Activated naive CD4-positive, alpha-beta T cell treated with anti-CD3 and anti-CD28 coated beads, Interleukin-2, amount 10 ng/mL, durations not matched to agents 7 days and 5 days (primary cell): ENCODE measurements at regions not wholly inside any gene's neighbourhood (a gene's known extent, or its start where the extent isn't known, plus 50 kb on each side); places are given as distances from the start of the nearest gene placed in this dataset.

Experiments
- CTCF ChIA-PET: fragments of 350-600 bp; sonication (Branson Sonifier 250); formaldehyde crosslinking; loops from one replicate; lab custom pipeline; 2021; ENCODE audit warnings: antibody characterized with exemption; lab: Charles Lee
- DNase-seq: peaks from one replicate; pipeline ENCODE4 v3.0.0-alpha.2; 2020
- H3K27ac Mint-ChIP-seq: one replicate; pipeline ENCODE4 v1.8.0; 2021; ENCODE audit warnings: mild to moderate bottlenecking, moderate library complexity, mixed read lengths
- H3K27me3 Mint-ChIP-seq: one replicate; pipeline ENCODE4 v1.8.0; 2021; ENCODE audit warnings: mild to moderate bottlenecking, mixed read lengths
- H3K36me3 Mint-ChIP-seq: one replicate; pipeline ENCODE4 v1.8.0; 2021; ENCODE audit warnings: mixed read lengths
- H3K4me1 Mint-ChIP-seq: one replicate; pipeline ENCODE4 v1.8.0; 2021; ENCODE audit warnings: mixed read lengths
- H3K4me3 Mint-ChIP-seq: one replicate; pipeline ENCODE4 v1.8.0; 2021; ENCODE audit warnings: mild to moderate bottlenecking, moderate library complexity, mixed read lengths
- H3K9me3 Mint-ChIP-seq: one replicate; pipeline ENCODE4 v1.8.0; 2021; ENCODE audit warnings: mixed read lengths

- no peak overlapping the region for H3K4me3 Mint-ChIP-seq
- no peak overlapping the region for H3K27ac Mint-ChIP-seq
- CTCF ChIA-PET = no interaction called here
- peaks cover 7% of the 10 kb centered on the region for H3K27me3 Mint-ChIP-seq
- no peak for DNase-seq
- H3K4me1 Mint-ChIP-seq = peaks cover 3% of the 10 kb centered on the region
- no peaks in the 10 kb centered on the region for H3K9me3 Mint-ChIP-seq
- no peaks in the 10 kb centered on the region for H3K36me3 Mint-ChIP-seq
Observed at GRCh38 chr5:143739746-143740145, 72.2 kb upstream of the HMHB1 start.

- CTCF ChIA-PET = no interaction called here
- Mint-ChIP-seq H3K36me3 (no peaks in the 10 kb centered on the region), H3K27ac (no peak overlapping the region), H3K9me3 (no peaks in the 10 kb centered on the region), H3K27me3 (no peaks in the 10 kb centered on the region), H3K4me1 (peaks cover 3% of the 10 kb centered on the region), H3K4me3 (no peak overlapping the region)
- no peak for DNase-seq
Observed at GRCh38 chr5:143738417-143739401, 73.3 kb upstream of the HMHB1 start.

GRCh38 chr5:143737062-143737461 is 74.9 kb upstream of the HMHB1 start:
- peaks cover 3% of the 10 kb centered on the region for H3K4me1 Mint-ChIP-seq
- H3K36me3 Mint-ChIP-seq = no peaks in the 10 kb centered on the region
- H3K27me3 Mint-ChIP-seq = no peaks in the 10 kb centered on the region
- H3K4me3 Mint-ChIP-seq = no peak overlapping the region
- H3K9me3 Mint-ChIP-seq = no peaks in the 10 kb centered on the region
- H3K27ac Mint-ChIP-seq = no peak overlapping the region
- no peak for DNase-seq
- CTCF ChIA-PET = no interaction called here

DNA sequence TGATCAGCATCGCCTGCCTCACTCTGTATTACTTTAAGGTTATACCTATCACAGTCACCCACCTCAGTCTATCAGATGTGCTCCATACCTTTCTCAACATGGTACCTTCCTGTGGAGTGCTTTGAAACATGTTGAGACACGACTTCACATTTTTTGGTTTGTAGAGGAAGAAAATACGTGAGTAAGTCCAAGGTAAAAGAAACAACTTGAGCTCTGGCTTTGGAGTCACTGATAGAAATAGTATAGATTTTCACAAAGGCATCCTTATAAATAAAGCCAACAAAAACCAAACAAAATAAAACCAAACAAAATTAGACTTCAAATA is 77.5 kb upstream of the HMHB1 start:
- no peak for DNase-seq
- no peaks in the 10 kb centered on the region for H3K4me1 Mint-ChIP-seq
- CTCF ChIA-PET = no interaction called here
- no peaks in the 10 kb centered on the region for H3K36me3 Mint-ChIP-seq
- no peak overlapping the region for H3K4me3 Mint-ChIP-seq
- H3K9me3 Mint-ChIP-seq = no peaks in the 10 kb centered on the region
- H3K27ac Mint-ChIP-seq = no peak overlapping the region
- H3K27me3 Mint-ChIP-seq = no peaks in the 10 kb centered on the region

DNA sequence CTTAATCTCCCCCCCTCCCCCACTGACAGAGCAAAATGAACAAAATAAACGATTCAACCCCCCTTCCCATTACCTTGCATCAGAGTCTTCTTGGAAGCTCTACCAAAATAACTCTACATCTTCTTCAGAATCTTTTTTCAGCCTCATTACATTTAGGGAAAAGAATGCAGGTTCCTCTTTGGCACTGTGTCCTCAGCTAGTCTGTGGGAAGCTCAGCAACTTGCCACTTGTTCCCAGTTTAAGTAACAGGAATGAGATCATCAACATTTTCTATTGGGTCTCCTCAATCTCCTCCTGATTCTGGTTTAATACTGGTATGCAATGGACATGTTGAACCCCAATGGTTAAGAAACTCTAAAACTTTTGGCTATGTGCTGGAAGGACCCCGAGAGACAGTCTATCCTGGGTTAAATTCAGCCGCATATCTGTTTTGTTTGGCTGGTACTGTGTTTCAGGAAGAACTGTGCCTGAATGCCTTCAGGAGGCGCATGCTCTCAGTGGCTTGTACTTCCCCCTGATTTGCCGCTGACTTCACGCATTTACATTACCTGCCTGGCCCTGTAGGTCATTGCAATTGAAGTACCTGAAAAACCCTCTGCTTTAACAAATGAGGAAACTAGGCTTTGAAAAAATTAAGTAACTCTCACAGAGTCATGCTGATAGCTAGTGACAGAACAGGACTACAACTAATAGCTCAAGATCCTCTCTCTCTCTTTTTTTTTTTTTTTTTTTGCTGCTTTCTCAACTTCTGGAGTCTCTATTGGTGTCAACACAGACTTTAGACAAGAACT is 78.1 kb upstream of the HMHB1 start:
- Mint-ChIP-seq H3K36me3 (no peaks in the 10 kb centered on the region), H3K27me3 (no peaks in the 10 kb centered on the region), H3K27ac (no peak overlapping the region), H3K9me3 (no peaks in the 10 kb centered on the region), H3K4me3 (no peak overlapping the region), H3K4me1 (no peaks in the 10 kb centered on the region)
- CTCF ChIA-PET = no interaction called here
- no peak for DNase-seq

GRCh38 chr5:143732402-143732801 is 79.6 kb upstream of the HMHB1 start:
- Mint-ChIP-seq H3K4me3 (no peak overlapping the region), H3K36me3 (no peaks in the 10 kb centered on the region), H3K27ac (no peak overlapping the region), H3K27me3 (no peaks in the 10 kb centered on the region), H3K9me3 (no peaks in the 10 kb centered on the region), H3K4me1 (no peaks in the 10 kb centered on the region)
- DNase-seq = no peak
- CTCF ChIA-PET = no interaction called here

DNA sequence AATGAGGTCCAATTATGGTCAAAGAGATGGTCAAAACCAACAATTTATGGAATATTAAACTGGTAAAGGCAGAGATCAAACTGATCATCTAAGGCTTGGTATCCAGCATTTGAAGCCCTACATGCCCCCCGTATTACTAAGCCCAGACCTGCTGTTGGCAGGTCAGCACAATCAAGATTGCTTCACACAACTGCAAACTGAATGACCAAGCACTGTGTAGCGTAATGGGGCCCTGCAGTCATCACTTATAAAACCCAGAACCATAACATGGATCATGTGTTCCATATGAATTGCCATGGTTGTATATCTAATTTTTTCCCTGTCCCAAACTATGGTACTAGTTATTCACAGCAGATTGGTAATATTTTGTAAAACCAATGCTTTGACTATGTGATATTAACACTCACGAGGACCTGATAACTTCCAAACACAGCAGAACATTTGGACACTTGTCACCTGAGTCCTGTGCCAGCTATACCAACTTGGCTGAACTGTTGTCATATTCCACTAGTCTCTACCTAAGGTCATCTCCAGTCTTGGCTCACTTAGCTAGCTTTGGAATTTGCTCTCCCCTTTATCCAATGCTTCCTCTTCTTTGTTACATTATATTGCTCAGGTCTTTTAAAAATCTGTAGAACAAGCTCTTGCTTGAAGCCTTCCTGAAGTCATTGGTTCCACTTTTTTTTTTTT is 81.7 kb upstream of the HMHB1 start:
- DNase-seq = no peak
- Mint-ChIP-seq H3K4me1 (no peaks in the 10 kb centered on the region), H3K27me3 (no peaks in the 10 kb centered on the region), H3K4me3 (no peak overlapping the region), H3K27ac (no peak overlapping the region), H3K36me3 (no peaks in the 10 kb centered on the region), H3K9me3 (no peaks in the 10 kb centered on the region)
- CTCF ChIA-PET = interaction anchor here (0.7 kb wide), 1 partner anchor 783 kb away, joined by 3 read pairs; no protein-coding TSS in a partner anchor

GRCh38 chr5:143729334-143729946 is 82.5 kb upstream of the HMHB1 start:
- Mint-ChIP-seq H3K4me1 (no peaks in the 10 kb centered on the region), H3K4me3 (no peak overlapping the region), H3K36me3 (no peaks in the 10 kb centered on the region), H3K9me3 (peaks cover 6% of the 10 kb centered on the region), H3K27ac (no peak overlapping the region), H3K27me3 (no peaks in the 10 kb centered on the region)
- no peak for DNase-seq
- CTCF ChIA-PET = no interaction called here

- Mint-ChIP-seq H3K4me1 (no peaks in the 10 kb centered on the region), H3K4me3 (no peak overlapping the region), H3K36me3 (no peaks in the 10 kb centered on the region), H3K27ac (no peak overlapping the region), H3K9me3 (peaks cover 12% of the 10 kb centered on the region), H3K27me3 (no peaks in the 10 kb centered on the region)
- CTCF ChIA-PET = no interaction called here
- no peak for DNase-seq
Observed at GRCh38 chr5:143723159-143723558, 88.8 kb upstream of the HMHB1 start.

DNA sequence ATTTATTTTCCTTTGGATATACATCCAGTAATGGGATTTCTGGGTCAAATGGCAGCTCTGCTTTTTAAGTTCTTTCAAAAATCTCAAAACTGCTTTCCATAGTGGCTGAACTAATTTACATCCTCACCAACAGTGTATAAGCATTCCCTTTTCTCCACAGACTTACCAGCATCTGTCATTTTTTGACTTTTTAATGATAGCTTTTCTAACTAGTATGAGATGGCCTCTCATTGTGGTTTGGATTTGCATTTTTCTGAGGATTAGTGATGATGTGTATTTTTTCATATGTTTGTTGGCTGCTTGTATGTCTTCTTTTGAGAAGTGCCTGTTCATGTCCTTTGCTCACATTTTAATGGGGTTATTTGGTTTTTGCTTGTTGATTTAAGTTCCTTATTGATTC is 90.0 kb upstream of the HMHB1 start:
- CTCF ChIA-PET = no interaction called here
- DNase-seq = no peak
- Mint-ChIP-seq H3K36me3 (no peaks in the 10 kb centered on the region), H3K27ac (no peak overlapping the region), H3K4me1 (no peaks in the 10 kb centered on the region), H3K27me3 (no peaks in the 10 kb centered on the region), H3K9me3 (peaks cover 12% of the 10 kb centered on the region), H3K4me3 (no peak overlapping the region)

DNA sequence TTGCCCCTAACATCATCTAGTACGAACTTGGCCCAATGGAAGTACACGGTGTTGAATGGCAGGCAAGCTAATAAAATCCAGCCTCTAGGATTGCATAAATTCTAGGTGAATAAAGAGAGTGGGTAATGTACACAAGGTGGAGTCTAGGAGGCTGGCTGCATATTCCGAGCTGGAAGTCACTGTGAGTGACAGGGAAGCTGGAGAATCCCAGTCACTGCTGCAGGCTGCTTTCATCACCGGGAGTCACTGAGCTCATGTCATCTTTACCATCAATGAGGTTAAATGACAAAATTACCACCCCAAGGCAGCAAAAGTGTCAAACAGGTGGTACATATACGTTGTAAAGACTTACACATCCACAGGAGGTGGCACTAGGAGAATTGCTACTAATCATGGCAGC is 91.3 kb upstream of the HMHB1 start:
- CTCF ChIA-PET = no interaction called here
- no peaks in the 10 kb centered on the region for H3K27me3 Mint-ChIP-seq
- H3K36me3 Mint-ChIP-seq = no peaks in the 10 kb centered on the region
- no peak overlapping the region for H3K4me3 Mint-ChIP-seq
- H3K27ac Mint-ChIP-seq = no peak overlapping the region
- no peak for DNase-seq
- no peaks in the 10 kb centered on the region for H3K4me1 Mint-ChIP-seq
- peaks cover 12% of the 10 kb centered on the region for H3K9me3 Mint-ChIP-seq

DNA sequence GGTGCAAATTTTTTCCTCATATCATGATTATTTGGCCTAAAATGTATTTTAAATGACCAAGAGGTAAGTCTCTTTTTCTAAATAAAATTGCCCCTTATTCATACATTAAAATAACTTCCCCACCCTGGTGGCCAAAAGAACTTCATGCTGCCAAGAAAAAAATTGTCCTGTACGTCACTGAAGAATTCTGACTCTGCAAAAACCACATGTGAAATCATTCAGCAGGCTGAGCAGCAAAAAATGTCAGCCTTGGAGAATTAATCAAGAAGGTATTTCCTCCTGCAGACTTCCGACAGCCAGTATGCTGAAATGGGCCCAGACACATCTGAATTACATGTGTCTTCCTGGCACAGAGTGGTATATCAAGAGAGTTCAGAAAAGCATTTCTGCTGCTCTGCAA is 94.6 kb upstream of the HMHB1 start:
- H3K36me3 Mint-ChIP-seq = no peaks in the 10 kb centered on the region
- DNase-seq = no peak
- H3K27me3 Mint-ChIP-seq = no peaks in the 10 kb centered on the region
- CTCF ChIA-PET = no interaction called here
- no peaks in the 10 kb centered on the region for H3K9me3 Mint-ChIP-seq
- H3K4me3 Mint-ChIP-seq = no peak overlapping the region
- no peak overlapping the region for H3K27ac Mint-ChIP-seq
- no peaks in the 10 kb centered on the region for H3K4me1 Mint-ChIP-seq

GRCh38 chr5:143716881-143717280 is 95.1 kb upstream of the HMHB1 start:
- Mint-ChIP-seq H3K9me3 (no peaks in the 10 kb centered on the region), H3K27me3 (no peaks in the 10 kb centered on the region), H3K27ac (no peak overlapping the region), H3K36me3 (no peaks in the 10 kb centered on the region), H3K4me3 (no peak overlapping the region), H3K4me1 (no peaks in the 10 kb centered on the region)
- CTCF ChIA-PET = no interaction called here
- DNase-seq = no peak

DNA sequence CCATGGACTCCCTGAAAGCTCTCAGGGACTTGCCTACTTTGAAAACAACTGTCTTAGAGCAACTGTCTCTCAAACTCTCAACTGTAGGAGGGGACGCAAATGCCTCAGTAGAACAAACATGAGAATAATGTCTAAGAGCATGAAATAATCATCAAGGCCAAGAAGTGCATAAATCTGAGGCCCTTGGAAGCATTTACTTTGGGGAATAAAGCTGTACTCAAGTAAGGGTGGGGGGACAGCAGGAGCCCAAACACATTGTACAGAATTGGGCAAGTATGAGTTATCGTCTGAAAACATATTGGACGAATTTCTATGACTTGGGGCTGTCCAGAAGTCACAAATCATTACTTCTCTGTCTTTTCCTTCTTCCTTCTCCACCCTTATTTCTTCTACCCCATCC is 96.3 kb upstream of the HMHB1 start:
- no peaks in the 10 kb centered on the region for H3K4me1 Mint-ChIP-seq
- H3K4me3 Mint-ChIP-seq = no peak overlapping the region
- H3K36me3 Mint-ChIP-seq = no peaks in the 10 kb centered on the region
- no peak for DNase-seq
- H3K27me3 Mint-ChIP-seq = no peaks in the 10 kb centered on the region
- no peaks in the 10 kb centered on the region for H3K9me3 Mint-ChIP-seq
- CTCF ChIA-PET = no interaction called here
- H3K27ac Mint-ChIP-seq = no peak overlapping the region
